ENCODE measurements at regions not wholly inside any gene's neighbourhood (a gene's known extent, or its start where the extent isn't known, plus 50 kb on each side); places are given as distances from the start of the nearest gene placed in this dataset.
"Not testable (repeated sequence)": the region's sequence is repeated elsewhere in the genome, so short reads cannot be mapped to it uniquely, and the experiment has no call there.

DNA sequence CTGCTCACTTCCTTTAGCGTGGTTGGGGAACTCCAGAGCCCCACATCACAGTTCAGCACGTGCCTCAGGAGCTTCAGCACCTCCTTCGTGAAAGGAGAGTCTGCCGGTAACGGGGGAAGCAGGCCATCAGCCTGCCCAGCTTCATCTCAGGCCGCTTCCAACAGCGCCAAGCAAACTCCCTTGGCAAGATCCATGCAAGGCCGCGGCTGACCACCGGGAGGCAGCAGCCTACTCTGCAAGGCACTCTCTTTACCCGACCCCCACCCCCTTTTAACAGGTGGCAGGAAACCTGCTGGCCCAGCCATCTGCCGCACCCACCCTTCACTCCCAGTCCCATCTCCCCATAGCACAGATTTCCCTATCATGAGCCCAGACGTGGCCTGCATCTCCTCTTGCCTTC, 97.4 kb upstream of the ZNF98 start:
- CTCF ChIA-PET; H3K9me3 ChIP-seq (ENCODE audit: low read length); H3K27ac Mint-ChIP-seq; H3K4me3 ChIP-seq (ENCODE audit: low read length); H3K4me1 Mint-ChIP-seq; H3K27ac ChIP-seq (ENCODE audit: low read depth, low read length); H3K27me3 Mint-ChIP-seq; H3K27me3 ChIP-seq (ENCODE audit: insufficient read depth, low read length, poor library complexity, severe bottlenecking); H3K4me3 Mint-ChIP-seq; POLR2A ChIA-PET; DNase-seq; H3K4me1 ChIP-seq (ENCODE audit: insufficient read depth, low read length); H3K36me3 Mint-ChIP-seq; H3K36me3 ChIP-seq (ENCODE audit: insufficient read depth, low read length): not testable (repeated sequence)
- peaks cover 10 to 39% (median 18%) of the 10 kb centered on the region in 5 donors for H3K9me3 Mint-ChIP-seq

DNA sequence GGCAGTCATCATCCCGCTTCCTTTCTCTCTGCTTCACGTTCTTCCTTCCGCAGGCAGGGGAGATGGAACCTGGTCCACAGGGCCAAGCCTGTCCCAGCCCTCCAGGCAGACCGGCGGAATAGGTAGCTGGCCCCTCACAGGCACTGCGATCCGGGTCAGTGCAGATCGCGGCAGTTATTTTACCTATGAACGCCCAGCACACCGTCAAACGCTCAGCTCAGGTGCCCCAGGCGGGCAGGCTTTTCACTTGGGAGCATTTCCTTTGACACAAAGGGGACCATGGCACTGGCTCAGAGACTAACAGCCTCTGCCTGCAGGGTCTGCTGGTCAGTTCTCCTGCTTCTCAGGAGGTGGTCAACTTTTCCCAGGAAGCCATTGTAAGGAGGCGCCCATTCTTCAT, 97.0 kb upstream of the ZNF98 start:
- Histone ChIP-seq H3K36me3 (ENCODE audit: insufficient read depth, low read length) (no peaks in the 10 kb centered on the region), H3K4me3 (ENCODE audit: low read length) (no peak overlapping the region), H3K27ac (ENCODE audit: low read depth, low read length) (no peak overlapping the region), H3K27me3 (ENCODE audit: insufficient read depth, low read length, poor library complexity, severe bottlenecking) (no peaks in the 10 kb centered on the region), H3K4me1 (ENCODE audit: insufficient read depth, low read length) (no peaks in the 10 kb centered on the region), H3K9me3 (ENCODE audit: low read length) (no peaks in the 10 kb centered on the region)
- Mint-ChIP-seq H3K4me1 (no peaks in the 10 kb centered on the region), H3K27me3 (no peaks in the 10 kb centered on the region), H3K27ac (no peak overlapping the region), H3K36me3 (no peaks in the 10 kb centered on the region), H3K9me3 (peaks cover 10 to 39% (median 18%) of the 10 kb centered on the region in 5 donors), H3K4me3 (no peak overlapping the region)
- ChIA-PET CTCF (no interaction called here), POLR2A (no interaction called here)
- DNase-seq: no peak

GRCh38 chr19:22517496-22518411, 95.6 kb upstream of the ZNF98 start:
- Mint-ChIP-seq H3K4me3 (no peak overlapping the region), H3K36me3 (no peaks in the 10 kb centered on the region), H3K27me3 (peaks cover 0 to 4% of the 10 kb centered on the region in 2 donors), H3K4me1 (no peaks in the 10 kb centered on the region), H3K27ac (no peak overlapping the region), H3K9me3 (peaks cover 5 to 41% (median 22%) of the 10 kb centered on the region in 5 donors)
- H3K27me3 ChIP-seq (ENCODE audit: insufficient read depth, low read length, poor library complexity, severe bottlenecking): no peaks in the 10 kb centered on the region
- CTCF ChIA-PET: no interaction called here
- H3K4me1 ChIP-seq (ENCODE audit: insufficient read depth, low read length): no peaks in the 10 kb centered on the region
- no peaks in the 10 kb centered on the region for H3K36me3 ChIP-seq (ENCODE audit: insufficient read depth, low read length)
- no peak for DNase-seq
- H3K27ac ChIP-seq (ENCODE audit: low read depth, low read length): no peak overlapping the region
- H3K9me3 ChIP-seq (ENCODE audit: low read length): no peaks in the 10 kb centered on the region
- POLR2A ChIA-PET: no interaction called here
- no peak overlapping the region for H3K4me3 ChIP-seq (ENCODE audit: low read length)

DNA sequence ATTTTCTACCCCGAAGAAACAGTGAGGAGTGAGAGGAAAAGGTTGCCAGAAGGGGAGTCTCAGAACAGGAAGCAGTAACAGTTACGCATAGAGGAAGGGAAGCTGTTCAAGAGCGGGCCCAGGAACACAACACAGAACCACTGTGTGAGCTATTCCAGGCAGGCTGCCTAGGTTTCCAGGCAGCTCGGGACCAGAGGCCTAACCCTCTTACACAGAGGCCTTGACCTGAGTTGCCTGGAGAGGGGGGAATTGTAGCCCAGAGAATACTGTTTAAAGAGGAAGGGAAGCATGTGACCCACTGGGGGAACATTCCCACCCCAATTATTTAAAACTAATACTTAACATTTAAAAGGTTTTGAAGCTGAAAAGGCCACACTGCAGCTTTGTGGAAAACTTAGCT, 93.3 kb upstream of the ZNF98 start:
- Mint-ChIP-seq H3K27me3 (peaks cover 0 to 4% of the 10 kb centered on the region in 2 donors), H3K36me3 (no peaks in the 10 kb centered on the region), H3K27ac (no peak overlapping the region), H3K4me1 (no peaks in the 10 kb centered on the region), H3K9me3 (peaks cover 5 to 43% (median 21%) of the 10 kb centered on the region in 5 donors), H3K4me3 (no peak overlapping the region)
- no peaks in the 10 kb centered on the region for H3K27me3 ChIP-seq (ENCODE audit: insufficient read depth, low read length, poor library complexity, severe bottlenecking)
- no peak for DNase-seq
- ChIA-PET CTCF (no interaction called here), POLR2A (no interaction called here)
- H3K4me1 ChIP-seq (ENCODE audit: insufficient read depth, low read length): no peaks in the 10 kb centered on the region
- no peaks in the 10 kb centered on the region for H3K9me3 ChIP-seq (ENCODE audit: low read length)
- no peak overlapping the region for H3K27ac ChIP-seq (ENCODE audit: low read depth, low read length)
- H3K36me3 ChIP-seq (ENCODE audit: insufficient read depth, low read length): no peaks in the 10 kb centered on the region
- H3K4me3 ChIP-seq (ENCODE audit: low read length): no peak overlapping the region

- H3K27ac Mint-ChIP-seq: no peak overlapping the region
- no peaks in the 10 kb centered on the region for H3K36me3 Mint-ChIP-seq
- DNase-seq: no peak
- H3K4me3 Mint-ChIP-seq: no peak overlapping the region
- Histone ChIP-seq H3K4me1 (ENCODE audit: insufficient read depth, low read length) (no peaks in the 10 kb centered on the region), H3K27me3 (ENCODE audit: insufficient read depth, low read length, poor library complexity, severe bottlenecking) (no peaks in the 10 kb centered on the region), H3K27ac (ENCODE audit: low read depth, low read length) (no peak overlapping the region), H3K36me3 (ENCODE audit: insufficient read depth, low read length) (no peaks in the 10 kb centered on the region), H3K4me3 (ENCODE audit: low read length) (no peak overlapping the region), H3K9me3 (ENCODE audit: low read length) (peaks cover 6% of the 10 kb centered on the region)
- CTCF ChIA-PET: no interaction called here
- H3K4me1 Mint-ChIP-seq: no peaks in the 10 kb centered on the region
- POLR2A ChIA-PET: no interaction called here
- peaks cover 8 to 49% (median 26%) of the 10 kb centered on the region in 5 donors for H3K9me3 Mint-ChIP-seq
- H3K27me3 Mint-ChIP-seq: no peaks in the 10 kb centered on the region
Observed at GRCh38 chr19:22503524-22503923, 81.4 kb upstream of the ZNF98 start.

GRCh38 chr19:22502766-22503165, 80.6 kb upstream of the ZNF98 start:
- no peak for DNase-seq
- Histone ChIP-seq H3K9me3 (ENCODE audit: low read length) (peaks cover 6% of the 10 kb centered on the region), H3K4me3 (ENCODE audit: low read length) (no peak overlapping the region), H3K4me1 (ENCODE audit: insufficient read depth, low read length) (no peaks in the 10 kb centered on the region), H3K27ac (ENCODE audit: low read depth, low read length) (no peak overlapping the region), H3K36me3 (ENCODE audit: insufficient read depth, low read length) (no peaks in the 10 kb centered on the region), H3K27me3 (ENCODE audit: insufficient read depth, low read length, poor library complexity, severe bottlenecking) (no peaks in the 10 kb centered on the region)
- H3K27me3 Mint-ChIP-seq: no peaks in the 10 kb centered on the region
- ChIA-PET CTCF (interaction anchor here (0.6 kb wide), 1 partner anchor 150 kb away, joined by 3 read pairs; no protein-coding TSS in a partner anchor), POLR2A (no interaction called here)
- H3K9me3 Mint-ChIP-seq: peaks cover 8 to 54% (median 28%) of the 10 kb centered on the region in 5 donors
- H3K4me3 Mint-ChIP-seq: no peak overlapping the region
- H3K4me1 Mint-ChIP-seq: no peaks in the 10 kb centered on the region
- no peak overlapping the region for H3K27ac Mint-ChIP-seq
- H3K36me3 Mint-ChIP-seq: no peaks in the 10 kb centered on the region

DNA sequence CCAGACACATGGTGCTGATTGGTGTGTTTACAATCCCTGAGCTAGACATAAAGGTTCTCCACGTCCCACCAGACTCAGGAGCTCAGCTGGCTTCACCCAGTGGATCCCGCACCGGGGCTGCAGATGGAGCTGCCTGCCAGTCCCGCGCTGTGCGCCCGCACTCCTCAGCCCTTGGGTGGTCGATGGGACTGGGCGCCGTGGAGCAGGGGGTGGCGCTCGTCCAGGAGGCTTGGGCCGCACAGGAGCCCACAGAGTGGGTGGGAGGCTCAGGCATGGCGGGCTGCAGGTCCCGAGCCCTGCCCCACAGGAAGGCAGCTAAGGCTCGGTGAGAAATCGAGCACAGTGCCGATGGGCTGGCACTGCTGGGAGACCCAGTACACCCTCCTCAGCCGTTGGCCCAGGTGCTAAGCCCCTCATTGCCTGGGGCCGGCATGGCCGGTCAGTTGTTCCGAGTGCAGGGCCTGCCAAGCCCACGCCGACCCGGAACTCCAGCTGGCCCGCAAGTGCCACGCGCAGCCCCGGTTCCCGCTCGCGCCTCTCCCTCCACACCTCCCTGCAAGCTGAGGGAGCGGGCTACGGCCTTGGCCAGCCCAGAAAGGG, 76.8 kb upstream of the ZNF98 start:
- CTCF ChIA-PET; POLR2A ChIA-PET; H3K4me3 Mint-ChIP-seq; DNase-seq; H3K4me1 Mint-ChIP-seq; H3K27me3 Mint-ChIP-seq; H3K27ac Mint-ChIP-seq; H3K4me1 ChIP-seq (ENCODE audit: insufficient read depth, low read length); H3K27me3 ChIP-seq (ENCODE audit: insufficient read depth, low read length, poor library complexity, severe bottlenecking); H3K27ac ChIP-seq (ENCODE audit: low read depth, low read length); H3K4me3 ChIP-seq (ENCODE audit: low read length); H3K9me3 ChIP-seq (ENCODE audit: low read length); H3K36me3 ChIP-seq (ENCODE audit: insufficient read depth, low read length); H3K36me3 Mint-ChIP-seq: not testable (repeated sequence)
- peaks cover 16 to 54% (median 37%) of the 10 kb centered on the region in 5 donors for H3K9me3 Mint-ChIP-seq

GRCh38 chr19:22491746-22492145, 69.6 kb upstream of the ZNF98 start:
- H3K27me3 Mint-ChIP-seq: peaks cover 0 to 1% of the 10 kb centered on the region in 2 donors
- Histone ChIP-seq H3K4me3 (ENCODE audit: low read length) (no peak overlapping the region), H3K4me1 (ENCODE audit: insufficient read depth, low read length) (no peaks in the 10 kb centered on the region), H3K36me3 (ENCODE audit: insufficient read depth, low read length) (no peaks in the 10 kb centered on the region), H3K9me3 (ENCODE audit: low read length) (no peaks in the 10 kb centered on the region), H3K27ac (ENCODE audit: low read depth, low read length) (no peak overlapping the region), H3K27me3 (ENCODE audit: insufficient read depth, low read length, poor library complexity, severe bottlenecking) (no peaks in the 10 kb centered on the region)
- H3K4me3 Mint-ChIP-seq: peak overlapping the region in 1 of 7 donors; percentile 36
- no peaks in the 10 kb centered on the region for H3K36me3 Mint-ChIP-seq
- H3K4me1 Mint-ChIP-seq: no peaks in the 10 kb centered on the region
- DNase-seq: no peak
- peaks cover 21 to 51% (median 41%) of the 10 kb centered on the region in 5 donors for H3K9me3 Mint-ChIP-seq
- no peak overlapping the region for H3K27ac Mint-ChIP-seq
- ChIA-PET CTCF (no interaction called here), POLR2A (no interaction called here)
